Endothelial cell of umbilical vein (primary cell): ENCODE measurements at regions not wholly inside any gene's neighbourhood (a gene's known extent, or its start where the extent isn't known, plus 50 kb on each side); places are given as distances from the start of the nearest gene placed in this dataset.

Experiments
- BruUV-seq: library from RNA; stranded (reverse); fragments of 400-500 nt; replicated peaks from 2 replicates; lab custom pipeline; 2021; lab: Mats Ljungman, UMichigan
- CTCF ChIA-PET: fragments of 300-600, 350-600 bp; sonication (Branson Sonifier 250); formaldehyde crosslinking; loops from one replicate; lab custom pipeline; 2021; ENCODE audit warnings: antibody characterized with exemption, inconsistent platforms; lab: Charles Lee
- POLR2A ChIA-PET: fragments of 300-600, 350-600 bp; sonication (Branson Sonifier 250); formaldehyde crosslinking; loops from one replicate; lab custom pipeline; 2021; ENCODE audit warnings: antibody characterized with exemption, inconsistent platforms; lab: Charles Lee
- DNase-seq: peaks from one replicate; pipeline ENCODE4 v3.0.0-alpha.2; 2011; ENCODE audit warnings: low read depth, low spot score
- FAIRE-seq: peaks from 2 replicates; lab custom pipeline; 2011; peaks lifted over from hg19 to GRCh38; lab: Jason Lieb, UNC
- H2AFZ ChIP-seq: 2 replicates; pipeline ENCODE4 v1.6.0; 2012; ENCODE audit warnings: low read depth, low read length, control low read depth, inconsistent platforms
- H3K27ac ChIP-seq: 2 replicates; pipeline ENCODE4 v1.5.1; 2011; ENCODE audit warnings: low read depth, mild to moderate bottlenecking, control low read depth, low read length, moderate library complexity; ENCODE audit not compliant: insufficient read depth
- H3K27me3 ChIP-seq, 2 experiments: 2 replicates each; pipeline versions ENCODE4 v1.6.0 to v1.6.1; 2011; ENCODE audit warnings: low read length in 2 of 2, mixed read lengths in 1 of 2; ENCODE audit not compliant: control insufficient read depth in 2 of 2, insufficient read depth in 2 of 2
- H3K36me3 ChIP-seq, 2 experiments: 2 replicates in 1 of 2; 3 replicates in 1 of 2; pipeline ENCODE4 v1.5.1; 2011; ENCODE audit warnings: low read length in 2 of 2, mild to moderate bottlenecking in 1 of 2, moderate library complexity in 1 of 2; ENCODE audit not compliant: control insufficient read depth in 2 of 2, insufficient read depth in 2 of 2; ENCODE audit errors: extremely low read depth in 1 of 2
- H3K4me1 ChIP-seq: 3 replicates; pipeline ENCODE4 v1.5.1; 2011; ENCODE audit warnings: mild to moderate bottlenecking, low read length; ENCODE audit not compliant: control insufficient read depth, insufficient read depth; ENCODE audit errors: extremely low read depth
- H3K4me2 ChIP-seq: 2 replicates; pipeline ENCODE4 v1.6.1; 2011; ENCODE audit warnings: low read length, control low read depth, mixed read lengths; ENCODE audit not compliant: insufficient read depth
- H3K4me3 ChIP-seq, 3 experiments: fragments of 200-600 bp in 1 of 3; sonication (generic), shearing (Covaris generic) in 1 of 3; replicated peaks in 1 of 3; 2 replicates each; pipeline ENCODE4 v1.5.1; 2011 to 2016; ENCODE audit warnings: control low read depth in 3 of 3, low read length in 3 of 3, mild to moderate bottlenecking in 2 of 3, inconsistent platforms in 1 of 3, low read depth in 1 of 3, moderate library complexity in 1 of 3; ENCODE audit not compliant: insufficient read depth in 1 of 3
- H3K79me2 ChIP-seq: 2 replicates; pipeline ENCODE4 v1.6.0; 2012; ENCODE audit warnings: low read length, inconsistent platforms; ENCODE audit not compliant: control insufficient read depth, insufficient read depth
- H3K9ac ChIP-seq: replicated peaks from 2 replicates; pipeline ENCODE3; 2011; ENCODE audit warnings: low read length, control low read depth; ENCODE audit not compliant: insufficient read depth; ENCODE audit errors: extremely low read depth
- H3K9me1 ChIP-seq: replicated peaks from 3 replicates; pipeline ENCODE4 v1.6.0; 2011; ENCODE audit warnings: mild to moderate bottlenecking, low read length; ENCODE audit not compliant: control insufficient read depth, insufficient read depth; ENCODE audit errors: extremely low read depth
- H3K9me3 ChIP-seq: replicated peaks from 2 replicates; pipeline ENCODE4 v1.5.1; 2012; ENCODE audit warnings: low read length, inconsistent platforms; ENCODE audit not compliant: control insufficient read depth, insufficient read depth
- H4K20me1 ChIP-seq: replicated peaks from 2 replicates; pipeline ENCODE3; 2011; ENCODE audit warnings: mild to moderate bottlenecking, low read length; ENCODE audit not compliant: control insufficient read depth, insufficient read depth; ENCODE audit errors: extremely low read depth
- EZH2 ChIP-seq: IDR thresholded peaks from 2 replicates; pipeline ENCODE4 v1.6.1; 2012; ENCODE audit warnings: borderline replicate concordance, low read depth, mild to moderate bottlenecking, moderate library complexity, low read length, inconsistent platforms; ENCODE audit not compliant: severe bottlenecking
- FOS ChIP-seq: IDR thresholded peaks from 2 replicates; pipeline ENCODE4 v1.6.1; 2011; ENCODE audit warnings: mild to moderate bottlenecking, low read length, moderate library complexity, borderline replicate concordance; ENCODE audit not compliant: insufficient read depth
- GATA2 ChIP-seq: IDR thresholded peaks from 2 replicates; pipeline ENCODE4 v1.7.0; 2011; ENCODE audit warnings: low read depth, mild to moderate bottlenecking, moderate library complexity, mixed read lengths, low read length; ENCODE audit not compliant: insufficient read length, insufficient read depth
- JUN ChIP-seq: IDR thresholded peaks from 2 replicates; pipeline ENCODE4 v1.6.1; 2011; ENCODE audit warnings: borderline replicate concordance, low read depth; ENCODE audit not compliant: insufficient read length, insufficient read depth
- MYC ChIP-seq: IDR thresholded peaks from one replicate; pipeline ENCODE4 v1.6.1; 2011; ENCODE audit warnings: mild to moderate bottlenecking, low read depth, low read length
- POLR2A ChIP-seq: IDR thresholded peaks from 2 replicates; pipeline ENCODE4 v1.6.1; 2012; ENCODE audit warnings: low read depth, mild to moderate bottlenecking, control low read depth, low read length
- POLR2AphosphoS5 ChIP-seq: IDR thresholded peaks from 2 replicates; pipeline ENCODE4 v1.6.1; 2012; ENCODE audit warnings: low read depth, mild to moderate bottlenecking, control low read depth, low read length, moderate library complexity; ENCODE audit not compliant: insufficient read depth
- dilution Hi-C: fragments of 300-500 bp; cut with MboI; formaldehyde crosslinking; loops from one replicate; pipeline ENCODE4 v1.15.0; 2019; ENCODE audit warnings: low sequenced_read_pairs; ENCODE audit not compliant: extremely low pct_ligation_motif_present
- intact Hi-C: fragments of 100-400 bp; cut with micrococcal nuclease; formaldehyde crosslinking; loops from one replicate; pipeline ENCODE4 v1.10.0; 2022
- TF ChIP-seq, protein P1 (sequence below), 2 donors: IDR thresholded peaks; 1 replicate in 1 of 2; 2 replicates in 1 of 2; pipeline ENCODE4 v1.5.1; 2011; ENCODE audit warnings: low read length in 2 of 2, mild to moderate bottlenecking in 2 of 2, moderate library complexity in 2 of 2, control low read depth in 1 of 2, inconsistent platforms in 1 of 2, low read depth in 1 of 2; ENCODE audit not compliant: insufficient read depth in 1 of 2; ENCODE audit errors: extremely low read depth in 1 of 2
- TF ChIP-seq, protein P2 (sequence below): IDR thresholded peaks from 2 replicates; pipeline ENCODE4 v1.6.1; 2011; ENCODE audit not compliant: insufficient read depth, insufficient read length

DNA sequence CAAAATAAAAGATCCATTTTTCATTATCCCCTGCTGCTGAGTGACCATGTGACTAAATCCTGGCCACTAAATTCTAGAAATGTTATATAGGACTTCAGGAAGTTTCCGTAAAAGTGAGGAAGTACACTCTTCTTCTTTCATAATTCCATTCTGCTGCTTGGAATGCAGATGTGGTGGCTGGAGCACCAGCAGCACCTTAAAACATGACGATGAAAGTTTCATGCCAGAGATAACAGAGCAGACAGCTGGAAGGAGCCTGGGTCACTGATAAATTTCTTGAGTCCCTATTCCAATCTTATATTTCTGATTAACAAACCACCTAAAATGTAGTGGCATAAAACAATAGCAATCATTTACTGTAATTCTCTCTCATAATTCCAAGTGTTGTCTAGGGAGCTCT lies 238.7 kb downstream of the TBL1XR1 start:
- CTCF ChIA-PET: interaction anchor here (0.8 kb wide), 1 partner anchor 26 kb away, joined by 3 read pairs; no protein-coding TSS in a partner anchor
- intact Hi-C loops (no loop called here), dilution Hi-C loops (no loop called here)

More for the DNA sequence above, 238.7 kb downstream of the TBL1XR1 start:
- no peaks in the 10 kb centered on the region for H3K9me3 ChIP-seq
- H3K4me2 ChIP-seq: no peak overlapping the region
- no peak overlapping the region for H3K27ac ChIP-seq
- no peaks in the 10 kb centered on the region for H3K9me1 ChIP-seq
- no peak overlapping the region for H3K9ac ChIP-seq
- no peaks in the 10 kb centered on the region for H3K27me3 ChIP-seq
- no peak overlapping the region for H3K4me3 ChIP-seq
- TF ChIP-seq FOS (no peak), MYC (no peak), POLR2A (no peak), GATA2 (no peak), EZH2 (no peak), POLR2AphosphoS5 (no peak), JUN (no peak)
- TF ChIP-seq, protein P1, sequence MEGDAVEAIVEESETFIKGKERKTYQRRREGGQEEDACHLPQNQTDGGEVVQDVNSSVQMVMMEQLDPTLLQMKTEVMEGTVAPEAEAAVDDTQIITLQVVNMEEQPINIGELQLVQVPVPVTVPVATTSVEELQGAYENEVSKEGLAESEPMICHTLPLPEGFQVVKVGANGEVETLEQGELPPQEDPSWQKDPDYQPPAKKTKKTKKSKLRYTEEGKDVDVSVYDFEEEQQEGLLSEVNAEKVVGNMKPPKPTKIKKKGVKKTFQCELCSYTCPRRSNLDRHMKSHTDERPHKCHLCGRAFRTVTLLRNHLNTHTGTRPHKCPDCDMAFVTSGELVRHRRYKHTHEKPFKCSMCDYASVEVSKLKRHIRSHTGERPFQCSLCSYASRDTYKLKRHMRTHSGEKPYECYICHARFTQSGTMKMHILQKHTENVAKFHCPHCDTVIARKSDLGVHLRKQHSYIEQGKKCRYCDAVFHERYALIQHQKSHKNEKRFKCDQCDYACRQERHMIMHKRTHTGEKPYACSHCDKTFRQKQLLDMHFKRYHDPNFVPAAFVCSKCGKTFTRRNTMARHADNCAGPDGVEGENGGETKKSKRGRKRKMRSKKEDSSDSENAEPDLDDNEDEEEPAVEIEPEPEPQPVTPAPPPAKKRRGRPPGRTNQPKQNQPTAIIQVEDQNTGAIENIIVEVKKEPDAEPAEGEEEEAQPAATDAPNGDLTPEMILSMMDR (IDR thresholded peaks at IDR 0.05; ENCODE audit: extremely low read depth in 1 of 2, insufficient read depth in 1 of 2, low read depth in 1 of 2, low read length in 2 of 2): no peak
- TF ChIP-seq, protein P2, sequence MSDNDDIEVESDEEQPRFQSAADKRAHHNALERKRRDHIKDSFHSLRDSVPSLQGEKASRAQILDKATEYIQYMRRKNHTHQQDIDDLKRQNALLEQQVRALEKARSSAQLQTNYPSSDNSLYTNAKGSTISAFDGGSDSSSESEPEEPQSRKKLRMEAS: no peak
- POLR2A ChIA-PET: no interaction called here
- no peaks in the 10 kb centered on the region for H3K36me3 ChIP-seq
- FAIRE-seq (no peak), DNase-seq (no peak)
- H3K4me1 ChIP-seq: peaks cover 10% of the 10 kb centered on the region
- H3K79me2 ChIP-seq: no peaks in the 10 kb centered on the region
- BruUV-seq: no TSS peak
- H2AFZ ChIP-seq: no peak overlapping the region
- H4K20me1 ChIP-seq: no peaks in the 10 kb centered on the region
